ENCODE measurements at regions not wholly inside any gene's neighbourhood (a gene's known extent, or its start where the extent isn't known, plus 50 kb on each side); places are given as distances from the start of the nearest gene placed in this dataset.

GRCh38 chr6:148274809-148275208 lies 67.8 kb upstream of the SASH1 start:
- DNase-seq (ENCODE audit: low spot score), result no peak

GRCh38 chr6:148285205-148285604 lies 57.4 kb upstream of the SASH1 start:
- no peak for DNase-seq (ENCODE audit: low spot score)

DNA sequence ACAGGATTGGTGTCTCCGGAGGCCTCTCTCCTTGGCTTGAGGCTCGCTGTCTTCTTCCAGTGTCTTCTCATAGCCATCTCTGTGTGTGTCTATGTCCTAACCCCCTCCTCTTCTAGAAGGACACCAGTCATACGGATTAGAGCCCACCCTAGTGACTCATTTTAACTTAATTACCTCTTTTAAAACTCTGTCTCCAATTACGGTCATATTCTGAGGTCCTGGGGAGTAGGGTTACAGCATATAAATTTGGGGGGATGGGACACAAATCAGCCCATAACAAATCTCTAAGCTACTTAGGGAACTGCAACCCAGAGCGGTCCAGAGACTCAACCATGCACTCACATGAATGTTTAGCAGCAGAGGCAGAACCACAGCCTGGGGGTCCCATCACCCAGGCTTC lies 56.1 kb upstream of the SASH1 start:
- no peak for DNase-seq (ENCODE audit: low spot score)

- no peak for DNase-seq (ENCODE audit: low spot score)
These were observed 54.9 kb upstream of the SASH1 start for GRCh38 chr6:148287623-148288333.

GRCh38 chr6:148288541-148288940 lies 54.1 kb upstream of the SASH1 start:
- DNase-seq (ENCODE audit: low spot score), result no peak

GRCh38 chr6:148289153-148289552 lies 53.5 kb upstream of the SASH1 start:
- no peak for DNase-seq (ENCODE audit: low spot score)

DNA sequence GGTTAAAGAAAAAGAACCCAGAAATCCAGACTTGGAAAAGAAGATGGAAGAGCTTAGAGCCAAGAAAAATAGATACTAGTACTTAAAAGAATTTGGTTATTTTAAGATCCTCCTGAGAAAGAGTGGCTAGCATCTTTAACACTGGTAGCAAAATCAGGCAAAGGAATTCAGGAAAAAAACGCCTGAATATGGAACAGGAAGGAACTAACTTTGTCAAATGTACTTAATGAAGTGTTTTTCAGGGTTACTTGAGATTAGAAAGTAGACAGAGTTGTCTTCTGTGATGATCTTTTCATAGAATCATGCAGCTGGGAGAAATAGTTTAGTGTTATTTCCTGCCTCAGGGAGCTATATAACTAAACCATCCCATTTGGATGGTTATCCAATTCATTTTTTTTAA lies 50.8 kb upstream of the SASH1 start:
- DNase-seq (ENCODE audit: low spot score), result no peak

Small RNA genes lying in the stretch of these regions (small RNA-seq; reads per million reads assigned to genes)
- gene RNU6-1222P, result 0 reads per million in 2 experiments
